Fibroblast of lung (primary cell): ENCODE measurements at regions not wholly inside any gene's neighbourhood (a gene's known extent, or its start where the extent isn't known, plus 50 kb on each side); places are given as distances from the start of the nearest gene placed in this dataset.

Experiments used
- CTCF ChIP-seq, 2 donors: IDR thresholded peaks in 1 of 2; conservative IDR thresholded peaks in 1 of 2; 1 replicate in 1 of 2; 2 replicates in 1 of 2; pipeline ENCODE4 v1.5.1; 2011 to 2012; ENCODE audit warnings: low read length in 2 of 2, control low read depth in 1 of 2, inconsistent platforms in 1 of 2, low read depth in 1 of 2, mild to moderate bottlenecking in 1 of 2
- EZH2 ChIP-seq: IDR thresholded peaks from 2 replicates; pipeline ENCODE4 v1.5.1; 2012; ENCODE audit warnings: low read length, control low read depth, mild to moderate bottlenecking; ENCODE audit errors: missing control alignments

- TF ChIP-seq CTCF (conservative IDR thresholded peaks at IDR 0.05 in 1 of 2, IDR thresholded peaks at IDR 0.05 in 1 of 2; ENCODE audit: low read depth in 1 of 2, low read length in 2 of 2): no peak
- TF ChIP-seq EZH2: no peak
These were observed 177.8 kb upstream of the MEF2C start for GRCh38 chr5:89060768-89061167.
